ENCODE measurements at regions not wholly inside any gene's neighbourhood (a gene's known extent, or its start where the extent isn't known, plus 50 kb on each side); places are given as distances from the start of the nearest gene placed in this dataset.

GRCh38 chr2:181399027-181399426, 58.2 kb upstream of the ITGA4 start:
- TF ChIP-seq TAF1 (conservative IDR thresholded peaks at IDR 0.05) (no peak), REST (IDR thresholded peaks at IDR 0.05) (no peak)
